ENCODE measurements at regions not wholly inside any gene's neighbourhood (a gene's known extent, or its start where the extent isn't known, plus 50 kb on each side); places are given as distances from the start of the nearest gene placed in this dataset.
A peak's percentile ranks its signal among the peaks of the same experiment; 100 is the strongest.

DNA sequence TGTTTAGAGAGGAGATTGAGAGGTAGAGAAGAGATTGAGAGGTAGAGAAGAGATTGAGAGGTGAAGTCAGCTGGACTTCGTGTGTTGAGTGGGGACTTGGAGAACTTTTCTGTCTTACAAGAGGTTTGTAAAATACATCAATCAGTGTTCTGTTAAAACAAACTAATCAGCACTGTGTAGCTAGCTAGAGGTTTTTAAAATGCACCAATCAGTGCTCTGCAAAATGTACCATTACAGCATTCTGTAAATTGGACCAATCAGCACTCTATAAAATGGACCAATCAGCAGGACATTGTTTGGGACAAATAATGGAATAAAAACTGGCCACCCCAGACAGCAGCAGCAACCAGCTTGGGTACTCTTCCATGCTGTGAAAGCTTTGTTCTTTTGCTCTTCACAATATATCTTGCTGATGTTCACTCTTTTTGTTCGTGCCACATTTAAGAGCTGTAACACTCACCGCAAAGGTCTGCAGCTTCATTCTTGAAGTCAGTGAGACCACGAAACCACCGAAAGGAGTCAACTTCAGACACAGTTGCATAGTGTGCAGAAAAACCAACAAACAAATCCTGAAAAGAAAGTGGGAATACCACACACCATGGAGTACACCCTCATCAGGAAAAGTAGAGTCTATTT is 366.9 kb upstream of the HSFY2 start:
- DNase-seq, result no peak

DNA sequence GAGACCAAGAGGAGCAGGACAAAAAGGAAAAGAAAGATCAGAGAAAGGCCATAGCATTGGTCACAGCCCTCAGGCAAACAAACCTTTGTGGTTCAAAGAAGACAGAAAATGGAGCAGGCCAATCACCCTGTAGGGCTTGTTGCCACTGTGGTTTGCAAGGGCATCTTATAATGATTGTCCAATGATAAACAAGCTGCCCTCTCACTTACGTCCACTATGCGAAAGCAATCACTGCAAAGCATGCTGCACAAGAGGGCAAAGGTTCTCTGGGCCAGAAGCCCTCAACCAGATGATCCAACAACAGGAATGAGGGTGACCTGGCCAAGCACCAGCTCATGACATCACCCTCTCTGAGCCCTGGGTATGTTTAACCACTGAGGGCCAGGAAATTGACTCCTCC is 360.9 kb upstream of the HSFY2 start:
- no peak for DNase-seq

DNA sequence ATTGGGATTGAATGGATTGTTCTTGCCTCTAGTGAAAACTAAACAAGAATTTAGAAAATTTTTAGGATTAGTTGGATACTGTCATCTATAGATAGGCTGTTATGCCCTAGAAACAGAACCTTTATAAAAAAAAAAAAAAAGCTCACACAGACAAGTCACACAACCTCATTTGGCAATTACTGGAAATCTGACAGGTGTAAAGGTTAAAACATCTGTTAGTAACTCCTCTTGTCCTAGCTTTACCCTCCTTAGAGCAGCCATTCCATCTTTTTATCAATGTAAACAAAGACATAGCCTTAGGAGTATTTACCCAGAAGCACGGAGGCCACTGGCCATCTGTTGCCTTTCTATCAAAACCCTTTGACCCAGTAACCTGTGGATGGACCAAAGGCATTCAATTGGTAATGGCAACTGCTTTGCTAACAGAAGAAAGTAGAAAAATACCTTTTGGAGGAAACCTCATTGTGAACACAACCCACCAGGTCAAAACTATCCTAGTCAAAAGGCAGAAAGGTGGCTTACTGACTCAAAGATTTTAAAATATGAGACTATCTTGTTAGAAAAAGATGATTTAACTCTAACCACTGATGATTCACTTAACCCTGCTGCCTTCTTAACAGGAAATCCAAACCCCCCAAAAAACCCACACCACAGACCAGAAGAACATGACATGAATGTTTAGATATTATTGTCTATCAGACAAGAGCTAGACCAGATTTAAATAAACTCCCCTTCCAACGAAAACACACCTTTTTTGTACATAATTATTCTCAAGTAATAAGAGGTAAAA is 357.2 kb upstream of the HSFY2 start:
- DNase-seq, result no peak

DNA sequence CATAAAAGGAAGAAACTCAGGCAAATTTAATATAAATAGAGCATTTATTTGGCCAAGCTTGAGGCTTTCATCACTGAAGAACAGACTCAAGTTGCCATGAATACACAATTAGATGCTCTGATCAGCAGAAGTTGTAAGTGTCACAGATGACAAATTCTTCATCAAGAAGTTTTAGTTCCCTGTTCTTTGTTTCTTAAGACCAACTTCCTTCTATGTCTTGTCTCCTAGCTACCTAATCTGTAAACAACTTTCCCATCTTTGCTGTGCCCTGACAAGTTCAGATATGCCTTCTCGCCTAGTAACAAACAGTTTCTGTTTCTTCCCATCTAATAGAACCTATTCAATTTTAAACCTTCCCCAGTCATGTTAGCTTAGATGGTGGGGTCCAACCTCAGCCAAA is 353.4 kb upstream of the HSFY2 start:
- DNase-seq, result no peak

DNA sequence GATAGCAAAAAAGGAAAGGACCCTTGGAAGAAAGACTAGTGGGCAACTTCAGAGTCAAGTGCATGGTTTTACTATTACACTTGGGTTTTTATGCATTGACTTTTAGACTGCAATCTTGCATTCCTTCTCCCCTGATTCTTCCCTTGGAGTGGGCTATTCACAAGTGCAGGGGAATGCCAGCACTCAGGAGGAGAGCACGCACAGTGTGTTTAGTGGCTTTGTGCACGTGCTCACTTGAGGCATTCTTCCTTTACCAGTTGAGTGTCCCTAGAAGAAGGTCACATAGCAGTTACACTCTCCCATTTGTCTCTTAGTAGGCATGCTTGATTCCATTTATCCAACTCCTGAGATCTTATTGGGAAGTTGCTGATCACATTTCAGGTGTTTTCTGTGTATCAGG is 351.1 kb upstream of the HSFY2 start:
- no peak for DNase-seq

DNA sequence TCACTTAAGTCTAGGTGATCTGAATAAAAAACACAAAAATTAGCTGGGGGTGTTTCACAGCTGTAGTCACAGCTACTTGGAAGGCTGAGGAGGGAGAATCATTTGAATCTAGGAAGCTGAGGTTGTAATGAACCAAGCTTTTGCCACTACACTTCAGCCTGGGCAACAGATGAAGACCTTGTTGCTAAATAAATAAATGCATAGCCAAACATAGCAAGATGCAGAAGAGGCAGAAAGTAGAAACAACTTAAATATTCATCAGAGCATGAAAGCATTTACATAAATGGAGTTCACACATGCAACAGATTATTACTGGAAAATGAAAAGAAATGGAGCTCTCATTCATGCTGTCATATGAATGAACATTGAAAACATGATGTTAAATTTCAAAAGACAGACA is 348.9 kb upstream of the HSFY2 start:
- DNase-seq, result no peak

DNA sequence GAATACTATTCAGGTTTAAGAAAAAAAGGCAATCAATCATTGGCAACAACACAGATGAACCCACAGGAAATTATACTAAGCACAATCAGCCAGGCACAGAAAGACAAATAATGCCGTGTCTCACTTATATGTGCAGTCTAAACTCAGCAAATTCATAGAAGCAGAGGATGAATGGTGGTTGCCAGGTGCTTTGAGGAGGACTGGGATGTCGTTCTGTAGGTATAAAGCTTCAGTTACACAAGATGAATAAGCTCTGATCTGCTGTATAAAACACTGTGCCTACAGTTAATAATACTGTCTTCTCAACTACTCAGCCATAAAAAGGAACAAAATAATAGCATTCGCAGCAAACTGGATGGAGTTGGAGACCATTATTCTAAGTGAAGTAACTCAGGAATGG is 324.8 kb upstream of the HSFY2 start:
- DNase-seq, result no peak

DNA sequence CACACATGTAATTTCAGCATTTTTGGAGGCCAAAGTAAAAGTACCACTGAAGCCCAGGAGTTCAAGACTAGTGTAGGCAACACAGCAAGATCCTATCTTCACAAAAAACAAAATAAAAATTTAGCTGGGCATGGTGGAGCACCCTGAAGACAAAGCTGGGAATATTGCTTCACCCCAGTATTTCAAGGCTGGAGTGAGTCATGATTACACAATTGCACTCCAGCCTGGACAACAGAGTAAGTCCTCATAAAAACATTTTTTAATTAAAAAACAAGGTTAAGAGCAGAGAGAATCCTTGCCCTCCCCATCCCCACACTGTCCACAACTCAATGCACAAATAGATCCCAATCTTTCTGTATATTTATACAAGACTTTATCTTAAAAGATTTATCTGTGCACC is 321.9 kb upstream of the HSFY2 start:
- no peak for DNase-seq

DNA sequence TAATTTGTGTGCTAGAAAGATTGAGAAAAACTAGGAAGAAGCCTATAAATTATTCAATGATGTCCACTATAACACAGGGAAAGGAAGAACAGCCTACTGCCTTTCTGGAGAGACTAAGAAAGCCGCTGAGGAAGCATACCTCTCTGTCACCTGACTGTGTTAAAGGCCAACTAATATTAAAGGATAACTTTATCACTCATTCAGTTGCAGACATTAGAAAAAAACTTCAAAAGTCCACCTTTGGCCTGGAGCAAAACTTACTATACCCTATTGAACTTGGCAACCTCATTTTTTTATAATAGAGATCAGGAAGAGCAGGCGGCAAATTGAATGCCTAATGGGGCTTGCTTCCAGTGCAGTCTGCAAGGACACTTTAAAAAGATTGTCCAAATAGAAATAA is 309.5 kb upstream of the HSFY2 start:
- DNase-seq, result no peak

DNA sequence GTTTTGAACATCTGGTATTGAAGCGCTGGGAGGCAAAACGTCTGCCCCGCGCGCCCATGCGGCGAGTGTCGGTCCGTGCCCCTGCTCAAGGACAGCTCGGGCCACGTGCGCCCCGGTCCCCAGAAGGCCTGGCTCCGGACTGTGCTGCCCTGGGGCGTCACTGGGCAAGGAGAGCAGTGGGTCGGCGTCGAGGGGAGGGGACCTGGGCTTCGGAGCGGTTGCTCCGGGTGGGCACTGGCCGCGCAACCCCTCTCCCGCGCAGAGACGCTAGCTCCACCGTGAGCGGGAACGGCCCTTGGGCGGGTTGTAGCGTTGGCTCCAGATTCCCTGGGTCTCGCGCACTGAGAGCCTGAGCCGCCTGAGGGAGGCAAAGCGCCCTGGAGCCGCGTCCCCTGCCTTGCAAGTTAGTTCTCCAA is 304.2 kb upstream of the HSFY2 start:
- peak; percentile 53 for DNase-seq

DNA sequence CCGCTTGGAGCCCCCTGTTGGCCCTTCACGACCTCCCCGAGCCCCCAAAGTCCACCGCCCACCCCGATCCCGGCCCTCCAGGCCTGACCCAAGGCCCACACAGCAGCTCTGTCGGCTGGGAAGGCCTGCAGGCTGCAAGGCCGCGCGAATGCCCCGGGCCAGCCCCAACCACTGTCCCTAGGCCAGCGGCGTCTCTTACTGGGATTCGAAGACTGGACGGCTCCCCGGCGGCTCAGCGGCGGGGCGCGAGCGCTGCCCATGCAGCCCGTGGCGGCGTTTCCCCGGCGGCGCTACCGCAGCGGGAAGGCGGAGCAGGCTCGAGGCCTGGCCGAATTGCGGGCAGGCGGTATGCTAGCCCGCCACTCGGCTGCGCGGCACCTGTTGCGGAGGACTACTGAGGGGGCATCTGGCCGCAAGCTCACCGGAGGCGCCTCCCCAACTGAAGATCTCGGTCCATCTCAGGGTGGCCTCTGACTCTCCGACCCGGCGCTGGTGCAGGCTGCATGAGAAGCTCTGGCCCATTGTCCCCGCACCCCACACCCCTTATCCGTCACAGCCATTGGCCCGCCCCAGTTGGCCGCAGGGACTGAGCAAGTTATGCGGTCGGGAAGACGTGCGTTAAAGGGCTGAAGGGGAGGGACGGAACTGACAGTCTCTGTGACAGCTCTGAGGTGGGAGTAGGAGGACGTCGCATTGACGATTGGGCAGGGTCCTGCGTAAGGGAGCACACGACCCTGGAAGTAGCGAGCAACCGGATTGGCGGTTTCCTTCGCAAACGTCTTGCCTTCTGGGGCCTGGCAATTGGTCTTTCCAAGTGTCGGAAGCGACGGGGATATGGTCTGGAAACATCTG is 303.5 kb upstream of the HSFY2 start:
- DNase-seq, result peak; percentile 72

DNA sequence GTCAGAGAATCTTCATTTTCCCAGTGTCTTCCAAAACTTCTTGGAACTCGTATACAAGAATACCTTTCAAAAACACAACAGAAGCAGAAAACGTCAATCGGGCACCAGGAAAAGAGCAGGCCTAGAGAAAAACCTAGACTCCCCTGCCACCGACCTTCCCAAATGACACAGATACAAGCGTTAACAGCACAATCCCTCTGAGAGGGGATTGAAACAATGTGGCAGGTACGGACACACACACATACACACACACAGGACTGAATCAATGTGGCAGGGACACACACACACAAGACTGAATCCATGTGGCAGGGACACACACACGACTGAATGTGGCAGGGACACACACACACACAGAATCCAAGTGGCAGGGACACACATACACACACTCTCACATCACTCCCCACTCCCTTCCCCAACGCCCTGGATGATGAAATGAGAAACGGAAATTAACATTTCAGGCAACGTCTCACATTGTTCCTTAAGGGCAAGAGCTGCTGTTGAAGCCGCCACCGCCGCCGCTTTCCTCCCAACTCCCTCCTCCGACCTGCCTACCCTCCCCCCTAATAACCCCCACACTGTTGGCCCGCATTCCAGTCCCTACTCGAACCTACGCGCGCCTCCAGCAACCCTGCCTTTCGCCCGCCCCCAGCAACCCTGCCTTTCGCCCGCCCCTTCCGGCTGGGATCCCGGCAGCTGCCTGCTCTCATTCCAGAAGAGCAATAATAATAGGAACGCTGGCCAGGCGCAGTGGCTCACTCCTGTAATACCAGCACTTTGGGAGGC is 302.1 kb upstream of the HSFY2 start:
- peak; percentile 77 for DNase-seq

DNA sequence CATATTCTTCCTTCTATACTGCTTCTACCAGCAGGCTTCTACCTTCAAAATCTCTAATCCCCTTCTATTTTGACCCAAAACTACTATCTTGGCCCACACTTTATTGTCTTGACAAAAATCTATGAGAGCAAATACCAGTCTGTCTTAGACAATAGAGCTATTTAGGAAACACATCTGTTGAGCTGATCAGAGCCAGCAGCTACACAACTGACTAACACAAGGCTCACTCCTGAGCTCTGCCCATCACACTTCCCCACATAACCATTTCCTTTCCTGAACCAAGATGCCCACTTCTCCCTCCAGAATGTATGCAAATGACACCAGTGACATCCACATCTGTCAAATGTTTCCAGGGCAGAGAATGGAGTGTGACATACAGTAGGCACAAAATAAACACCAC is 293.9 kb upstream of the HSFY2 start:
- peak; percentile 32 for DNase-seq

DNA sequence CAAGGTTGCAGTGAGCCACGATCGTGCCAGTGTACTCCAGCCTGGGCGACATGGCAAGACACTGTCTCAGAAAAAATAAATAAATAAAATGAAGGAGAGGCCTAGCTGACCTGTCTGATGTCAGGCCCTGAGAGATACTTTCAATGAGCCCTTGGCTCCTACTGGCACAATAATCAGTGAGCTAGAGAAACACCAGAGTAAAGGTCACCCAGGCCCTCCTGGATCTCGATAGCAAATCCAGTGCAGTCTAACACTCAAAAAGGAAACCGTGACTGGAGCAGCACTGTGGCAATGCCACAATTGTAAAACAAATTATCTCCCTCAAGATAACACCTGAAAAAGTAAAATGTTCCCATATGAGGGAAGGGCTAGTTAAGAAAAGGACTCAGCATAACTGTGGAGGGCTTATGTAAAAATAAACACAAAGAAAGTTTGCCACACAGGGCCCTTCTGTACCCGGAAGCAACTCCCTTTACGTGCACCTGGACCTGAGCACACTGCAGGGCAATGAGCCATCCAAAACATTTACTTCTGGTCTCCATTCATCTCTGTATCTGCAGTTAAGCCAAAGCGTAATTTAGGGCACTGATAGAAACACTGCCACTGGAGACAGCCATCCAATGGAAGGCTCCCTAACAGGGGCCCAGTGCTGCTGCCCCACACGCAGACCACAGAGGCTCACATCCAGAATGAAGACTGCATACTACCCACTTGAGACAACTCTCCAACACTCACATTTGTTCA is 293.1 kb upstream of the HSFY2 start:
- no peak for DNase-seq

DNA sequence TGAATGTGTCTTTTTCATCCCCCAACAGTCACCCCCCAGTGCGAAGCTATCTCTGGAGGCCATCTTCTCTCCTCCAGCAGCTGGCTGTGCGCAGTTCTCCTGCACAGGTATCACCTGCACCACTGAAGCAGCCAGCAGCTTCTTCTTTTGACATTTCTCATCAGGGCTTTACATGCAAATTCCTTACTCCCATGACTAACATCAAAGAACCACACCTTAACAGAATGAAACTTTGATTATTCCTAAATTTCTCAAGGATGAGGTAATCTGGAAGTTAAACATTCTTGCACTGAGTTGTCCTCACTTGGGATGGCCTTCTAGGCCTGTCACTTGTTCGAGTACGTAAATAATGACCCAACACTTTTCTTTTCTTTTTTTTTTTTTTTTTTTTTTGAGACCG is 291.6 kb upstream of the HSFY2 start:
- no peak for DNase-seq

DNA sequence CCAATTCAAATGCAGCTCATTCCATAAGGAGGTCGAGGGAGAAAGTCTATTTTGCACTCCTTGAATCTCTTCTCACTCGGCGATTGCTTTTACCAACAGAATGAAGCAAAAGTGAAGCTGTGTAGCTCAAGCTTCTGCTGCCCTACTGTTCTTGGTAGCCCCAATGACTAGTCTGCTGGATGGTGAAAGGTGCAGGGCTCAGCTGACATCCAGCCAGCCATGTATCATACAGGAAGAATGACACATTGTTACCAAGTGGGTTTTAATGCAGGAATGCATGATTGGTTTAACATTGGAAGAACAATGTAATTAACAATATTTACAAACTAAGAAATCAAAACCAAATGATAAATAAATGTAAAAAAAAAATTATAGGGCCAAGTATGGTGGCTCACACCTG is 286.2 kb upstream of the HSFY2 start:
- DNase-seq, result peak; percentile 61

DNA sequence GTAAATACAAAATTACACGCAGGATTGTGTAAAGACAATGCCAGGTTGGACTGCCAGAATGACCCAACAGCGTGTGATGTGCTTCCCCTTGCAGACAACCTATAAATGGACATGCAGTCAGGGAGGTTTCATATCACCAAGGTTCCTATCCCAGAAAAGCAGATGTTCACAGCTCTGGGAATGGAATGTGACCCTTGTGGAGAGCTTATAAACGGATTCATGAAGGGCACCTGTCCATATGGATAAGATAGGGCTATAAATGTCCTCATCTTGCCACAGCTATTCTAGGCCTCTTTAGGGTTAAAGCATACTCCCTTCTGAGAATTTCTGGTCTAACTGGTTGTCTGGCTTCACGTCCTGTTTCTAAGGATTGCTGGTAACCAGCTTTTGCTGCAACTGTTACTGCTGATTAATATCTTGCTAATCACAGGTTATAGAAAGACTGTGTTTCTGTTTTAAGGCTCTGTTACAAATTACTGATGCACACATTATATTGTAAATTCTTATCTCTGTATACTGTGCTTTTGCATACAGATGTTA is 285.4 kb upstream of the HSFY2 start:
- no peak for DNase-seq

DNA sequence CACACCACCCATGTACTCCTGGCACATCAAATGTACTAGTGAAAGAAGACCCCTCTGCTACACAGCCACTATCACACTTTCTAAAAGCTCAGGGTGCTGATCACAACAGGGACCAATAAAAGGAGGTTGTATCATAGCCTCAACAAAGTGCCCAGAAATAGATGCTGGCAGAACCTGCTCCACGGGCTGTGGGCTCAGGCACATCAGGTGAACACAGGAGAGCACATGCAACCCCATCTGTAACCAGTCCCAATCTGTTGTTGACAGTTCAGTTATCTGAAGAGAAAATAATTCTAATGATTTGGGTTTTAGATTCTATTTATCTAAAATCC is 282.6 kb upstream of the HSFY2 start:
- no peak for DNase-seq

DNA sequence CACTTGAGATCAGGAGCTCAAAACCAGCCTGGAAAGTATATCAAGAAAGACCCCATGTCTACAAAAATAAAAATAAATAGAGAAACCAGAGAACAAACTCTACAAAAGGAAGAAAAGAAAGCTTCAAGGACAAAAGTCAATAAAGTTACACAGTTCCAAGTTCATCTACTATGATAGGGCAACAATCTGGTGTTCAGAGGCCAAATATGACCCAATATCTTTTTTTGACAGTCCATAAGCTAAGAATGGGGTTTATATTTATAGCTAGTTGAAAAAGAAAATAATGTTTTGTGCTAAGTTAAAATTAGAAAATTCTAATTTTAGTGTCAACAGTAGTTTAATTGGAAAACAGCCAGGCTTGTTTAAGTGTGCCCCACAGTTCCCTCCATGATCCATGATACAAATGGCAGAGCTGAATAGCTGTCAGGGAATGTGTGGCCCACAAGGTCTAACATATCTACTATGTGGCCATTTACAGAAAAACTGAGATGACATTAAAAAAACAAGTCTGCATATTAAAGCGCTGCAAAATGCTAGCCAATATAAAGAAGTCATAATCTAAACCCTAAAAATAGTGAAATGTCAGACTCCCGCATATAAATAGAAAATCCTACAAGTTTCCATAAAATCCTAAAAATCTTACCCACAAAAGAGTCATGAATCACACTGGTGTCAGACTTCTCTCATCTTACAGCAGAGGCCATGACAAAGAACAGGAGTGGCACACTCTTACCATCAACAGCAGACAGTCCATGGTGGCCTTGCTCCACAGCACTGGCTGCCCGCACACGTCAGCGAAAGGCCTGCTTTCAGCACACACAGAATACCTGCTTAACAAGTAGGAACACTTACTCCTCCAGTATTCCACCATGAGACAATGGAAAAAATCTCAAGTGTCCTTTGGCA is 281.9 kb upstream of the HSFY2 start:
- no peak for DNase-seq

DNA sequence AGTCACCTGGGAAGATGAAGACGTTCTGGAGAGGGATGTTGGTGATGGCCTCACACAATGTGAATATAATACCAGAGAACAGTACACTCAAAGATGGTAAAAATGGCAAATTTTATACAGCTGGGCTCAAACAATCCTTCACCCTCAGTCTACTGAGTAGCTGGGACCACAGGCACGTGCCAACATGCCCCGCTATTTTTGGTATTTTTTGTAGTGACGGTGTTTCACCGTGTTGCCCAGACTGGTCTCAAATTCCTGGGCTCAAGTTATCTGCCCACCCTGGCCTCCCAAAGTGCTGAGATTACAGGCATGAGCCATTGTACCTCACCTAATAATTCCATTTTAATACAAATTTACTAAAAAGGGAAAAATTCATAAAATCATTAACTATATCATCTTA is 280.3 kb upstream of the HSFY2 start:
- no peak for DNase-seq

DNA sequence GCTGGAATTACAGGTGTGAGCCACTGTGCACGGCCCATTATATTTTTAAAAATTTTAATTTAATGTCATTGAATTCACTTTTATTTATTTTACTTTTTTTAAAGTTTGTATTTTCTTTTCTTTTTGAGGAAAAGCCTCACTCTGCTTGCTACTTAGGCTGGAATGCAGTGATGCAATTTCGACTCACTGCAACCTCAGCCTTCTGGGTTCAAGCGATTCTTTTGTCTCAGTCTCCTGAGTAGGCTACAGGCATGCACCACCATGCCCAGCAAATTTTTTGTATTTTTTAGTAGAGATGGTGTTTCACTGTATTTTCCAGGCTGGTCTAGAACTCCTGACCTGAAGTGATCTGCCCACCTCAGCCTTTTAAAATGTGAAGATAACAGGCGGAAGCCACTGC is 277.5 kb upstream of the HSFY2 start:
- DNase-seq, result no peak
